CD14-positive monocyte (primary cell): ENCODE measurements at regions not wholly inside any gene's neighbourhood (a gene's known extent, or its start where the extent isn't known, plus 50 kb on each side); places are given as distances from the start of the nearest gene placed in this dataset.
A peak's percentile ranks its signal among the peaks of the same experiment; 100 is the strongest.

ENCODE experiments used
- DNase-seq, 3 donors: peaks; one replicate each; pipeline ENCODE4 v3.0.0-alpha.2; 2011 to 2022
- H2AFZ ChIP-seq: 2 replicates; pipeline ENCODE4 v1.6.0; 2012; ENCODE audit warnings: mild to moderate bottlenecking, low read depth, low read length, inconsistent platforms; ENCODE audit not compliant: insufficient read depth, poor library complexity, severe bottlenecking
- H3K27ac ChIP-seq, 2 donors: 1 replicate in 1 of 2; 2 replicates in 1 of 2; pipeline ENCODE4 v1.5.1; 2012 to 2013; ENCODE audit warnings: low read length in 2 of 2, control low read depth in 1 of 2, inconsistent platforms in 1 of 2, low read depth in 1 of 2, mild to moderate bottlenecking in 1 of 2
- H3K27me3 ChIP-seq, 2 donors: one replicate each; pipeline versions ENCODE4 v1.6.0 to v1.6.1; 2011 to 2013; ENCODE audit warnings: low read length in 2 of 2; ENCODE audit not compliant: control insufficient read depth in 2 of 2, insufficient read depth in 2 of 2
- H3K36me3 ChIP-seq, 2 donors: replicated peaks in 1 of 2; 1 replicate in 1 of 2; 2 replicates in 1 of 2; pipeline versions ENCODE4 v1.5.1 to v1.6.1; 2012 to 2013; ENCODE audit warnings: low read length in 2 of 2, control low read depth in 1 of 2, inconsistent platforms in 1 of 2, mild to moderate bottlenecking in 1 of 2; ENCODE audit not compliant: insufficient read depth in 2 of 2, control insufficient read depth in 1 of 2
- H3K4me1 ChIP-seq, 2 donors: 1 replicate in 1 of 2; 2 replicates in 1 of 2; pipeline versions ENCODE4 v1.5.1 to v1.6.1; 2012 to 2013; ENCODE audit warnings: low read length in 2 of 2, control low read depth in 1 of 2, inconsistent platforms in 1 of 2, mild to moderate bottlenecking in 1 of 2, moderate library complexity in 1 of 2; ENCODE audit not compliant: insufficient read depth in 2 of 2, control insufficient read depth in 1 of 2
- H3K4me2 ChIP-seq: replicated peaks from 2 replicates; pipeline ENCODE3; 2012; ENCODE audit warnings: low read length, moderate library complexity, mild to moderate bottlenecking; ENCODE audit not compliant: poor library complexity, severe bottlenecking; ENCODE audit errors: extremely low read depth
- H3K4me3 ChIP-seq, 3 experiments: fragments of 200-600 bp in 1 of 3; sonication (generic) in 1 of 3; replicated peaks in 1 of 3; 1 replicate in 2 of 3; 2 replicates in 1 of 3; pipeline ENCODE4 v1.5.1; 2011 to 2013; ENCODE audit warnings: low read length in 3 of 3, mild to moderate bottlenecking in 3 of 3, control low read depth in 2 of 3, low read depth in 2 of 3, inconsistent platforms in 1 of 3, moderate library complexity in 1 of 3
- H3K79me2 ChIP-seq: 2 replicates; pipeline ENCODE4 v1.6.0; 2012; ENCODE audit warnings: mild to moderate bottlenecking, control low read depth, inconsistent platforms, low read length, moderate library complexity; ENCODE audit not compliant: insufficient read depth
- H3K9ac ChIP-seq: 2 replicates; pipeline ENCODE4 v1.6.0; 2017; ENCODE audit warnings: low read length, mild to moderate bottlenecking; ENCODE audit not compliant: insufficient read depth, poor library complexity, severe bottlenecking
- H3K9me3 ChIP-seq, 2 donors: replicated peaks in 1 of 2; 1 replicate in 1 of 2; 2 replicates in 1 of 2; pipeline versions ENCODE4 v1.5.1 to v1.6.1; 2012 to 2013; ENCODE audit warnings: low read length in 2 of 2, control low read depth in 1 of 2; ENCODE audit not compliant: control insufficient read depth in 1 of 2, insufficient read depth in 1 of 2
- H4K20me1 ChIP-seq: 2 replicates; pipeline ENCODE4 v1.6.0; 2012; ENCODE audit warnings: mild to moderate bottlenecking, low read length, control low read depth, moderate library complexity; ENCODE audit not compliant: insufficient read depth
- H3K27ac Mint-ChIP-seq, 7 donors: one replicate each; pipeline ENCODE4 v1.8.0; 2020; ENCODE audit warnings: mild to moderate bottlenecking in 7 of 7, mixed read lengths in 7 of 7, moderate library complexity in 6 of 7, inconsistent platforms in 2 of 7
- H3K27me3 Mint-ChIP-seq, 3 donors: one replicate each; pipeline ENCODE4 v1.8.0; 2021 to 2022; ENCODE audit warnings: low read depth in 3 of 3, mild to moderate bottlenecking in 3 of 3, mixed read lengths in 3 of 3, moderate library complexity in 3 of 3, inconsistent platforms in 1 of 3
- H3K36me3 Mint-ChIP-seq, 2 donors: one replicate each; pipeline ENCODE4 v1.8.0; 2020; ENCODE audit warnings: mixed read lengths in 2 of 2, inconsistent platforms in 1 of 2, mild to moderate bottlenecking in 1 of 2
- H3K4me1 Mint-ChIP-seq: one replicate; pipeline ENCODE4 v1.8.0; 2020; ENCODE audit warnings: mild to moderate bottlenecking, mixed read lengths
- H3K4me3 Mint-ChIP-seq, 2 donors: one replicate each; pipeline ENCODE4 v1.8.0; 2020; ENCODE audit warnings: mild to moderate bottlenecking in 2 of 2, mixed read lengths in 2 of 2, moderate library complexity in 1 of 2
- H3K9me3 Mint-ChIP-seq, 7 donors: one replicate each; pipeline ENCODE4 v1.8.0; 2020 to 2022; ENCODE audit warnings: mixed read lengths in 7 of 7, mild to moderate bottlenecking in 6 of 7, moderate library complexity in 6 of 7, inconsistent platforms in 2 of 7
- WGBS: methylation state at CpG from one replicate; pipeline ENCODE4 v1.1.5; 2013; ENCODE audit warnings: missing lambda C conversion rate; ENCODE audit not compliant: insufficient coverage; 5-methylcytosine and 5-hydroxymethylcytosine counted together
- intact Hi-C, 2 donors: fragments of 100-400 bp; cut with micrococcal nuclease; formaldehyde crosslinking; loops; one replicate each; pipeline versions ENCODE4 v1.15.0 to v1.15.1; 2023
- TF ChIP-seq, protein P1 (sequence below): fragments of 200-600 bp; IDR thresholded peaks from one replicate; pipeline ENCODE4 v1.8.0; 2022; ENCODE audit warnings: antibody characterized with exemption, mild to moderate bottlenecking

DNA sequence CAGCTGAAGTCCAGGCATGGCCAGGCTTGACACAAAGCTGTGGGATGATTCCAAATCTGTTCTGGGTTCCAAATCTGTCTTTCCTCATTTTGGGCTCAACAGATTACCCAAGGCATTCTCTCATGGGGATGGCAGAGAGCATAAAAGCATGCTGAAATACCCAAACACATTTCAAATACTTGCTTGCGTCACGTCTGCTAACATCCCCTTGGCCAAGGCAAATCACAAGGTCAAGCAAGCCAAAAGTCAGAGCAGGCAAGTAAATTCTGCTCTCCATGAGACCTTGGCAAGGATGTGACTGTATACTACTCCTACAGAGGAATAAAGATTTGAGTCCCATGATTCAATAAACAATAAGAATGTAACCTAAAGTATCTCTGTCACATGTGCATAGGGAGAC lies 306.7 kb downstream of the EPB41L4A start:
- no peaks in the 10 kb centered on the region for H3K9me3 ChIP-seq
- H3K27me3 ChIP-seq, result no peaks in the 10 kb centered on the region
- H3K79me2 ChIP-seq, result no peaks in the 10 kb centered on the region
- peaks cover 20 to 35% of the 10 kb centered on the region in 2 donors for H3K4me1 ChIP-seq
- Mint-ChIP-seq H3K9me3 (no peaks in the 10 kb centered on the region), H3K4me1 (peaks cover 19% of the 10 kb centered on the region), H3K27ac (no peak overlapping the region), H3K4me3 (no peak overlapping the region), H3K36me3 (peaks cover 0 to 2% of the 10 kb centered on the region in 2 donors), H3K27me3 (no peaks in the 10 kb centered on the region)
- 0% methylated on average over 2 of the region's 2 CpGs for WGBS
- no peak overlapping the region for H3K27ac ChIP-seq
- H3K4me2 ChIP-seq, result no peak overlapping the region
- H4K20me1 ChIP-seq, result no peaks in the 10 kb centered on the region
- H3K36me3 ChIP-seq, result no peaks in the 10 kb centered on the region
- no peak overlapping the region for H3K9ac ChIP-seq
- intact Hi-C loops, result no loop called here
- no peak for DNase-seq
- no peak overlapping the region for H3K4me3 ChIP-seq
- no peak overlapping the region for H2AFZ ChIP-seq
- TF ChIP-seq, protein P1, sequence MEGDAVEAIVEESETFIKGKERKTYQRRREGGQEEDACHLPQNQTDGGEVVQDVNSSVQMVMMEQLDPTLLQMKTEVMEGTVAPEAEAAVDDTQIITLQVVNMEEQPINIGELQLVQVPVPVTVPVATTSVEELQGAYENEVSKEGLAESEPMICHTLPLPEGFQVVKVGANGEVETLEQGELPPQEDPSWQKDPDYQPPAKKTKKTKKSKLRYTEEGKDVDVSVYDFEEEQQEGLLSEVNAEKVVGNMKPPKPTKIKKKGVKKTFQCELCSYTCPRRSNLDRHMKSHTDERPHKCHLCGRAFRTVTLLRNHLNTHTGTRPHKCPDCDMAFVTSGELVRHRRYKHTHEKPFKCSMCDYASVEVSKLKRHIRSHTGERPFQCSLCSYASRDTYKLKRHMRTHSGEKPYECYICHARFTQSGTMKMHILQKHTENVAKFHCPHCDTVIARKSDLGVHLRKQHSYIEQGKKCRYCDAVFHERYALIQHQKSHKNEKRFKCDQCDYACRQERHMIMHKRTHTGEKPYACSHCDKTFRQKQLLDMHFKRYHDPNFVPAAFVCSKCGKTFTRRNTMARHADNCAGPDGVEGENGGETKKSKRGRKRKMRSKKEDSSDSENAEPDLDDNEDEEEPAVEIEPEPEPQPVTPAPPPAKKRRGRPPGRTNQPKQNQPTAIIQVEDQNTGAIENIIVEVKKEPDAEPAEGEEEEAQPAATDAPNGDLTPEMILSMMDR, result no peak

DNA sequence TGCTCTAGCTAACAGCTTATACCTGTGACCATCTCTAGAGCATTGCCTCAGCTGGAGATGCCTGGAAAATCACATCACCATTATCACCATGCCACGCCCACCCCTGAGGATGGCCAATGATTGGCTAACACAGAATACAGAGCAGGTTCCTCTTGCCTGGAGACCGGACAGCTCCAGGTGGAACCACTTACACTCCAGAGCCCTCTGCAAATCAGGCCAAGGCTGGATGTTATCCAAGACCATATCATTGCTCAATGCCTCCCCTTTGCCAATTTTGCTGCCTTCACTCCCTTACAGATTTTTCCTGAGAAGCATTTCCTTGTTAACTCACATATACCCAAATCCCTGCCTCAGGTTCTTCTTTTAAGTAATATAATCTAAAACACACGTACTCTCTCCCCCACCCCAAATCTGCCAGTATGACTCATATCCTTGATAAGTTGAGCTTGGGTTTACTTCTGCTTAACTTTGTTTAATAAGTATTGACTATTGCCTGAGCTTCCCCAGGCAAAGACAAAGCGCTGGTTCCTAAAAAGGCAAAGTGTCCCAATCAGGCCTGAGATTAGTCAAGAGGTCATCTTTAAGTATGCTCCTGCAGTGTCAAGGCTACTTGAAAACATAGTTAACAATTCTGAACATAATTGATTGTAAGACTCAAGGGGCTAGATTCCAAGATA lies 309.6 kb downstream of the EPB41L4A start:
- intact Hi-C loops, result no loop called here
- no peak overlapping the region for H2AFZ ChIP-seq
- Mint-ChIP-seq H3K36me3 (no peaks in the 10 kb centered on the region), H3K4me1 (peaks cover 19% of the 10 kb centered on the region), H3K4me3 (peak overlapping the region in 1 of 2 donors; percentile 29), H3K27ac (peak overlapping the region in 6 of 7 donors; percentile 13 to 85 (median 53)), H3K9me3 (no peaks in the 10 kb centered on the region), H3K27me3 (no peaks in the 10 kb centered on the region)
- H3K4me1 ChIP-seq, result peaks cover 16 to 24% of the 10 kb centered on the region in 2 donors
- no peak overlapping the region for H3K4me2 ChIP-seq
- H3K36me3 ChIP-seq, result no peaks in the 10 kb centered on the region
- H4K20me1 ChIP-seq, result no peaks in the 10 kb centered on the region
- no peaks in the 10 kb centered on the region for H3K79me2 ChIP-seq
- WGBS, result 50% methylated on average over 2 of the region's 4 CpGs
- peak; percentile 57 to 81 (median 73) for DNase-seq
- no peak overlapping the region for H3K9ac ChIP-seq
- no peaks in the 10 kb centered on the region for H3K9me3 ChIP-seq
- no peak overlapping the region for H3K27ac ChIP-seq
- H3K4me3 ChIP-seq, result peak overlapping the region in 1 of 3 experiments; percentile 7
- TF ChIP-seq, protein P1, result no peak
- H3K27me3 ChIP-seq, result no peaks in the 10 kb centered on the region
